ENCODE measurements at regions not wholly inside any gene's neighbourhood (a gene's known extent, or its start where the extent isn't known, plus 50 kb on each side); places are given as distances from the start of the nearest gene placed in this dataset.

DNA sequence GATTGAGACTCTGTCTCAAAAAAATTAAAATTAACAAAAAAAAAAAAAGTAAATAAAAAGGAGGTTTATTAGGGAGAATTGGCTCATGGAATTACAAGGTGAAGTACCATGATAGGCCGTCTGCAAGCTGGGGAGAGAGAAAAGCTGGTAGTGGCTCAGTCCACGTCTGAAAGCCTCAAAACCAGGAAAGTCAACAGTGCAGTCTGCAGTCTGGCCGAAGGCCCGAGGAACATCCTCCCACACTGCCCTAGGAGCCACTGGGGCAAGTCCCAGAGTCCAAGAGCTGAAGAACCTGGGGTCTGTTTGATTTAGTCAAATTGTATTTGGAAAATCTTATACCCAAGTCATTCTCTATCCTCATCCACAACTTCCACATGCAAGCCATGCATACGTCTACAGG lies 59.0 kb upstream of the RAB18 start:
- no peak for TF ChIP-seq CTCF (IDR thresholded peaks at IDR 0.05; ENCODE audit: control insufficient read depth, insufficient read depth, low read depth, low read length, missing control alignments)
- no peak overlapping the region for H3K4me3 ChIP-seq (ENCODE audit: control insufficient read depth, low read depth, low read length)
- no peak for DNase-seq (ENCODE audit: low read depth)

GRCh38 chr10:27440478-27440877 lies 63.6 kb upstream of the RAB18 start:
- no peak overlapping the region for H3K4me3 ChIP-seq (ENCODE audit: control insufficient read depth, low read depth, low read length)
- no peak for TF ChIP-seq CTCF (IDR thresholded peaks at IDR 0.05; ENCODE audit: control insufficient read depth, insufficient read depth, low read depth, low read length, missing control alignments)
- no peak for DNase-seq (ENCODE audit: low read depth)

DNA sequence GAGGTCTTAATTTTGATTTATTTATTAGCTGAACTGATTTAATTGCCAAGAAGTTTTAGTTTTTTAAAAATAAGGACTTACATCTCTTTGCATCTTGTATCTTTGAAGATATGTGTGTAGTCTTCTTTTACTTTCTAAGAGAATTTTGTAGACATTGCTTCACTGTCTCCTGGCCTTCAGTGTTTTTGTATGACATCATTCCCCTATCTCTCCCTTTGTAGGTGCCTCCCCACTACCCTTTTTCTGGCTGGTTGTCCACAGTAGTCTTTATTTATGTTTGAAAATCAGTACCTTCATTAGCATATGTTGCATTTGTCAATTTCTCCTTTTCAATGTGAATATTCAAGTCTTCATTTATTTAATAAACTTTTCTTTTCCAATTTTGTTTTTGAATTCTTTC lies 64.1 kb upstream of the RAB18 start:
- no peak for DNase-seq (ENCODE audit: low read depth)
- no peak overlapping the region for H3K4me3 ChIP-seq (ENCODE audit: control insufficient read depth, low read depth, low read length)
- no peak for TF ChIP-seq CTCF (IDR thresholded peaks at IDR 0.05; ENCODE audit: control insufficient read depth, insufficient read depth, low read depth, low read length, missing control alignments)

GRCh38 chr10:27439101-27439500 lies 65.0 kb upstream of the RAB18 start:
- no peak for TF ChIP-seq CTCF (IDR thresholded peaks at IDR 0.05; ENCODE audit: control insufficient read depth, insufficient read depth, low read depth, low read length, missing control alignments)
- no peak for DNase-seq (ENCODE audit: low read depth)
- no peak overlapping the region for H3K4me3 ChIP-seq (ENCODE audit: control insufficient read depth, low read depth, low read length)

DNA sequence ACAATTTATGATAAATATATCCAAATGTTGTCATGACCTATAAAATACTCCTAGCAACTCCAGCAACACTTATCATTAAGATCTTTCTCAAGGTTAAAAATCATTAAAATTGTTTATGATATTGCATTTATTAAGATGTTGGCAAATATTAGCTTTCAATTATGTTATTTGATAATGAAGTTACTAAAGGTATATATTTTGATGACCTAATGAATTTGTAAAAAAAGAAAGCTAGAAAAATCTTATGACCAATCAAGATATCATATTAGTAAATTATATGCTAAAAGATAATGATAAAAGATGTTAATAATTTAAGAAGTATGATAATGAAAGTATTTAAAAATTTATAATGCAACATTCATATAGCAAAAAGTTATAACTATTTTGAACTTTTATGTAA lies 66.3 kb upstream of the RAB18 start:
- DNase-seq (ENCODE audit: low read depth): no peak
- no peak overlapping the region for H3K4me3 ChIP-seq (ENCODE audit: control insufficient read depth, low read depth, low read length)
- no peak for TF ChIP-seq CTCF (IDR thresholded peaks at IDR 0.05; ENCODE audit: control insufficient read depth, insufficient read depth, low read depth, low read length, missing control alignments)

GRCh38 chr10:27436710-27437109 lies 67.4 kb upstream of the RAB18 start:
- TF ChIP-seq CTCF (IDR thresholded peaks at IDR 0.05; ENCODE audit: control insufficient read depth, insufficient read depth, low read depth, low read length, missing control alignments): no peak
- no peak for DNase-seq (ENCODE audit: low read depth)
- no peak overlapping the region for H3K4me3 ChIP-seq (ENCODE audit: control insufficient read depth, low read depth, low read length)

- no peak for TF ChIP-seq CTCF (IDR thresholded peaks at IDR 0.05; ENCODE audit: control insufficient read depth, insufficient read depth, low read depth, low read length, missing control alignments)
- DNase-seq (ENCODE audit: low read depth): no peak
- H3K4me3 ChIP-seq (ENCODE audit: control insufficient read depth, low read depth, low read length): no peak overlapping the region
These were observed 70.1 kb upstream of the RAB18 start for GRCh38 chr10:27433976-27434375.

Data from AG09309 (cell line).